D721Med (cell line): ENCODE measurements at regions not wholly inside any gene's neighbourhood (a gene's known extent, or its start where the extent isn't known, plus 50 kb on each side); places are given as distances from the start of the nearest gene placed in this dataset.

Experiments
- DNase-seq: peaks from one replicate; pipeline ENCODE4 v3.0.0; 2011; ENCODE audit warnings: low spot score; ENCODE audit not compliant: insufficient read length
- FAIRE-seq: peaks from 2 replicates; lab custom pipeline; 2011; peaks lifted over from hg19 to GRCh38; lab: Jason Lieb, UNC
- CTCF ChIP-seq: IDR thresholded peaks from 2 replicates; pipeline ENCODE4 v1.5.1; 2012; ENCODE audit warnings: mild to moderate bottlenecking, control low read depth; ENCODE audit not compliant: insufficient read depth; ENCODE audit errors: missing control alignments

- DNase-seq (peak; percentile 95), FAIRE-seq (peak; percentile 100)
- TF ChIP-seq CTCF, result no peak
Measured at GRCh38 chr18:76771192-76771799, 51.1 kb upstream of the ZNF236 start.

GRCh38 chr18:76767954-76768353 lies 54.4 kb upstream of the ZNF236 start:
- FAIRE-seq, result no peak
- no peak for TF ChIP-seq CTCF
- DNase-seq, result no peak

GRCh38 chr18:76766429-76766828 lies 55.9 kb upstream of the ZNF236 start:
- no peak for TF ChIP-seq CTCF
- no peak for DNase-seq
- FAIRE-seq, result no peak

- TF ChIP-seq CTCF, result no peak
- FAIRE-seq (peak; percentile 99), DNase-seq (peak; percentile 66)
Measured at GRCh38 chr18:76765649-76766048, 56.7 kb upstream of the ZNF236 start.

GRCh38 chr18:76764291-76764901 lies 58.0 kb upstream of the ZNF236 start:
- FAIRE-seq (peak; percentile 69), DNase-seq (no peak)
- no peak for TF ChIP-seq CTCF

GRCh38 chr18:76759056-76759455 lies 63.3 kb upstream of the ZNF236 start:
- no peak for DNase-seq
- FAIRE-seq, result no peak
- TF ChIP-seq CTCF, result no peak

- FAIRE-seq (no peak), DNase-seq (no peak)
- TF ChIP-seq CTCF, result no peak
Measured at GRCh38 chr18:76757925-76758324, 64.4 kb upstream of the ZNF236 start.
